Limb (tissue), 2 donors: ENCODE measurements at regions not wholly inside any gene's neighbourhood (a gene's known extent, or its start where the extent isn't known, plus 50 kb on each side); places are given as distances from the start of the nearest gene placed in this dataset.
A peak's percentile ranks its signal among the peaks of the same experiment; 100 is the strongest.

Experiments
- DNase-seq, 2 donors: peaks; one replicate each; pipeline ENCODE4 v3.0.0-alpha.2; 2016; ENCODE audit errors: extremely low spot score in 2 of 2

- no peak for DNase-seq
These were observed 63.7 kb upstream of the NKX2-2 start for GRCh38 chr20:21577551-21577950.

GRCh38 chr20:21575981-21576740, 62.3 kb upstream of the NKX2-2 start:
- no peak for DNase-seq

GRCh38 chr20:21575167-21575566, 61.3 kb upstream of the NKX2-2 start:
- DNase-seq, result no peak

GRCh38 chr20:21574443-21574842, 60.6 kb upstream of the NKX2-2 start:
- no peak for DNase-seq

- DNase-seq, result no peak
These were observed 59.4 kb upstream of the NKX2-2 start for GRCh38 chr20:21573259-21573658.

GRCh38 chr20:21571841-21572690, 58.2 kb upstream of the NKX2-2 start:
- DNase-seq, result peak; percentile 21 to 35

GRCh38 chr20:21570285-21570992, 56.6 kb upstream of the NKX2-2 start:
- DNase-seq, result no peak

- DNase-seq, result no peak
These were observed 55.7 kb upstream of the NKX2-2 start for GRCh38 chr20:21569586-21569985.

- no peak for DNase-seq
These were observed 50.4 kb upstream of the NKX2-2 start for GRCh38 chr20:21564127-21564773.
